Astrocyte (in vitro differentiated cells and primary cell): ENCODE measurements at regions not wholly inside any gene's neighbourhood (a gene's known extent, or its start where the extent isn't known, plus 50 kb on each side); places are given as distances from the start of the nearest gene placed in this dataset.

Experiments
- DNase-seq: peaks from one replicate; pipeline ENCODE4 v3.0.0-alpha.2; 2010; ENCODE audit warnings: low read depth
- FAIRE-seq: peaks from 2 replicates; lab custom pipeline; 2011; peaks lifted over from hg19 to GRCh38; lab: Jason Lieb, UNC
- H2AFZ ChIP-seq: 2 replicates; pipeline ENCODE4 v1.6.0; 2012; ENCODE audit warnings: low read depth, low read length, inconsistent platforms
- H3K27ac ChIP-seq: 2 replicates; pipeline ENCODE4 v1.5.1; 2011; ENCODE audit warnings: low read depth, low read length, inconsistent platforms
- H3K27me3 ChIP-seq: 2 replicates; pipeline ENCODE4 v1.6.0; 2011; ENCODE audit warnings: low read length, inconsistent platforms; ENCODE audit not compliant: insufficient read depth
- H3K36me3 ChIP-seq: 2 replicates; pipeline ENCODE4 v1.5.1; 2011; ENCODE audit warnings: low read length, inconsistent platforms; ENCODE audit not compliant: insufficient read depth
- H3K4me1 ChIP-seq: 2 replicates; pipeline ENCODE4 v1.5.1; 2011; ENCODE audit warnings: low read length, inconsistent platforms; ENCODE audit not compliant: insufficient read depth
- H3K4me2 ChIP-seq: 2 replicates; pipeline ENCODE4 v1.6.0; 2012; ENCODE audit warnings: low read length, inconsistent platforms
- H3K4me3 ChIP-seq: 2 replicates; pipeline ENCODE4 v1.5.1; 2011; ENCODE audit warnings: low read depth, mild to moderate bottlenecking, low read length, inconsistent platforms; ENCODE audit not compliant: insufficient read depth
- H3K79me2 ChIP-seq: 2 replicates; pipeline ENCODE4 v1.6.0; 2012; ENCODE audit warnings: mild to moderate bottlenecking, low read length, inconsistent platforms; ENCODE audit not compliant: insufficient read depth
- H3K9ac ChIP-seq: 2 replicates; pipeline ENCODE4 v1.6.0; 2012; ENCODE audit warnings: mild to moderate bottlenecking, low read length, inconsistent platforms
- H3K9me3 ChIP-seq: 2 replicates; pipeline ENCODE4 v1.5.1; 2012; ENCODE audit warnings: low read depth, mild to moderate bottlenecking, low read length, inconsistent platforms; ENCODE audit not compliant: insufficient read depth
- H4K20me1 ChIP-seq: 2 replicates; pipeline ENCODE4 v1.6.0; 2012; ENCODE audit warnings: low read length, inconsistent platforms; ENCODE audit not compliant: insufficient read depth
- H3K27ac Mint-ChIP-seq: one replicate; pipeline ENCODE4 v1.8.0; 2021; ENCODE audit warnings: mild to moderate bottlenecking, mixed read lengths; ENCODE audit not compliant: unreplicated experiment
- H3K27me3 Mint-ChIP-seq: one replicate; pipeline ENCODE4 v1.8.0; 2021; ENCODE audit warnings: low read depth, mixed read lengths; ENCODE audit not compliant: unreplicated experiment
- H3K36me3 Mint-ChIP-seq: one replicate; pipeline ENCODE4 v1.8.0; 2021; ENCODE audit warnings: low read depth, mixed read lengths; ENCODE audit not compliant: unreplicated experiment
- H3K4me1 Mint-ChIP-seq: one replicate; pipeline ENCODE4 v1.8.0; 2021; ENCODE audit warnings: low read depth, mixed read lengths; ENCODE audit not compliant: unreplicated experiment
- H3K4me3 Mint-ChIP-seq: one replicate; pipeline ENCODE4 v1.8.0; 2021; ENCODE audit warnings: mild to moderate bottlenecking, moderate library complexity, mixed read lengths; ENCODE audit not compliant: unreplicated experiment
- H3K9me3 Mint-ChIP-seq: one replicate; pipeline ENCODE4 v1.8.0; 2021; ENCODE audit warnings: mild to moderate bottlenecking, mixed read lengths; ENCODE audit not compliant: unreplicated experiment
- EZH2 ChIP-seq: IDR thresholded peaks from 2 replicates; pipeline ENCODE4 v1.6.1; 2012; ENCODE audit warnings: mild to moderate bottlenecking, low read length, inconsistent platforms; ENCODE audit not compliant: insufficient read depth
- TF ChIP-seq, protein P1 (sequence below): IDR thresholded peaks from 2 replicates; pipeline ENCODE4 v1.5.1; 2011; ENCODE audit warnings: low read depth, mild to moderate bottlenecking, inconsistent platforms, low read length, moderate library complexity; ENCODE audit not compliant: insufficient read depth

DNA sequence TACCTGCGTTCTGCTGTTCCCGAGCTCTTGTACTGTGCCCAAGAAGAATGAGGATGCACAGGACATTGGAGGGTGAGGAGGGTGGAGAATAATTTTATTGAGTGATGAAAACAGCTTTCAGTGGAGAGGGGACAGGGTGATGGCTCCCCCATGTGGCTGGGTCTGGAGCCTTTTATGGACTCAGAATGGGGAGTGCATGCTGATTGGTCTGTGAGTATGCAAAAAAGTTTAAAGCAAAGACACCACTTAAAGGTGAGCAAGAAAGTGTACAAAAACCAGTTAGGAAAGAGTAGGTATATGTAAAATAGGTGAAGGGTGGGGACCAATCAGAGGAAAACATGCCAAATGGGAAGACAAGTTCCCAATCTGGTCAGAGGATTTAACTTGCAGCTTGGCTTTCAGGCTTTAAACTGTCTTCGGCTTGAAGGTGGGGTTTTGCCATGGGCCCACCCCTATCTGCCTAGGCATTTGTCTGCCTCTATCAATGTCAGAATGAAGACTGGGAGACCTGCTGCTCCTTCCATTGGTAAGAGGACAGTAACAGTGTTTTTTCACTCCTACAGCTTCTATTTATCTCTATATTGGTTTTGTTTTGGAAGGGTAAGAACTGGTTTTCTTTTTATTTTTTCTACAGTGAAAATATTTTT, 118.0 kb upstream of the RAI14 start:
- Histone ChIP-seq H2AFZ (no peak overlapping the region), H3K27me3 (no peaks in the 10 kb centered on the region), H3K4me3 (no peak overlapping the region), H3K4me2 (no peak overlapping the region), H3K27ac (no peak overlapping the region), H3K9me3 (no peaks in the 10 kb centered on the region), H3K79me2 (no peaks in the 10 kb centered on the region), H3K4me1 (peaks cover 29% of the 10 kb centered on the region), H3K9ac (no peak overlapping the region), H4K20me1 (no peaks in the 10 kb centered on the region), H3K36me3 (no peaks in the 10 kb centered on the region)
- FAIRE-seq (no peak), DNase-seq (no peak)
- no peaks in the 10 kb centered on the region for H3K27me3 Mint-ChIP-seq
- no peaks in the 10 kb centered on the region for H3K9me3 Mint-ChIP-seq
- H3K27ac Mint-ChIP-seq, result no peak overlapping the region
- no peaks in the 10 kb centered on the region for H3K36me3 Mint-ChIP-seq
- no peak for TF ChIP-seq EZH2
- TF ChIP-seq, protein P1, sequence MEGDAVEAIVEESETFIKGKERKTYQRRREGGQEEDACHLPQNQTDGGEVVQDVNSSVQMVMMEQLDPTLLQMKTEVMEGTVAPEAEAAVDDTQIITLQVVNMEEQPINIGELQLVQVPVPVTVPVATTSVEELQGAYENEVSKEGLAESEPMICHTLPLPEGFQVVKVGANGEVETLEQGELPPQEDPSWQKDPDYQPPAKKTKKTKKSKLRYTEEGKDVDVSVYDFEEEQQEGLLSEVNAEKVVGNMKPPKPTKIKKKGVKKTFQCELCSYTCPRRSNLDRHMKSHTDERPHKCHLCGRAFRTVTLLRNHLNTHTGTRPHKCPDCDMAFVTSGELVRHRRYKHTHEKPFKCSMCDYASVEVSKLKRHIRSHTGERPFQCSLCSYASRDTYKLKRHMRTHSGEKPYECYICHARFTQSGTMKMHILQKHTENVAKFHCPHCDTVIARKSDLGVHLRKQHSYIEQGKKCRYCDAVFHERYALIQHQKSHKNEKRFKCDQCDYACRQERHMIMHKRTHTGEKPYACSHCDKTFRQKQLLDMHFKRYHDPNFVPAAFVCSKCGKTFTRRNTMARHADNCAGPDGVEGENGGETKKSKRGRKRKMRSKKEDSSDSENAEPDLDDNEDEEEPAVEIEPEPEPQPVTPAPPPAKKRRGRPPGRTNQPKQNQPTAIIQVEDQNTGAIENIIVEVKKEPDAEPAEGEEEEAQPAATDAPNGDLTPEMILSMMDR, result no peak
- H3K4me1 Mint-ChIP-seq, result peaks cover 29% of the 10 kb centered on the region
- no peak overlapping the region for H3K4me3 Mint-ChIP-seq

DNA sequence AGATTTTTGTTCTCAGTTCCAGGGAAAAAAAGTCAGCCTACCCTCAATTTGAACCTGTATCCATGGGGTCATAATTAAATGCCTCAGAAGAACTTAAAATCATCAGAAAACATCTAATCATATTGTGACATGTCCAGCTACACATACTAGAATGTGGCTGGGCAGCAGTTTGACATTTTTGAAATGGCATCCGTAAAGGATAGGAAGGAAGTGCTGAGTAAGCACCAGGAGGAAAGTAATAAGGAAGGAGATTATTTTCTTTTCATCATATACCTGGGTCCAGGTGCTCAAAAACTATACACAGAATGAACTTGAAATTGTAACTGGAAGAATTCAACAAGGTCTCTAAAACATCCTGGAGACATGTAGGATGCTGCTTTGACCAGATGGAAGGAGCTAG, 116.9 kb upstream of the RAI14 start:
- Mint-ChIP-seq H3K27me3 (no peaks in the 10 kb centered on the region), H3K27ac (no peak overlapping the region), H3K4me3 (no peak overlapping the region), H3K9me3 (peaks cover 4% of the 10 kb centered on the region), H3K36me3 (no peaks in the 10 kb centered on the region), H3K4me1 (peaks cover 18% of the 10 kb centered on the region)
- no peak for DNase-seq
- no peaks in the 10 kb centered on the region for H3K27me3 ChIP-seq
- H3K36me3 ChIP-seq, result no peaks in the 10 kb centered on the region
- H3K4me1 ChIP-seq, result peaks cover 19% of the 10 kb centered on the region
- no peak overlapping the region for H3K4me2 ChIP-seq
- H3K9me3 ChIP-seq, result no peaks in the 10 kb centered on the region
- FAIRE-seq, result no peak
- H3K79me2 ChIP-seq, result no peaks in the 10 kb centered on the region
- H3K4me3 ChIP-seq, result no peak overlapping the region
- H2AFZ ChIP-seq, result no peak overlapping the region
- H3K27ac ChIP-seq, result no peak overlapping the region
- TF ChIP-seq, protein P1, result no peak
- no peak for TF ChIP-seq EZH2
- no peak overlapping the region for H3K9ac ChIP-seq
- no peaks in the 10 kb centered on the region for H4K20me1 ChIP-seq

DNA sequence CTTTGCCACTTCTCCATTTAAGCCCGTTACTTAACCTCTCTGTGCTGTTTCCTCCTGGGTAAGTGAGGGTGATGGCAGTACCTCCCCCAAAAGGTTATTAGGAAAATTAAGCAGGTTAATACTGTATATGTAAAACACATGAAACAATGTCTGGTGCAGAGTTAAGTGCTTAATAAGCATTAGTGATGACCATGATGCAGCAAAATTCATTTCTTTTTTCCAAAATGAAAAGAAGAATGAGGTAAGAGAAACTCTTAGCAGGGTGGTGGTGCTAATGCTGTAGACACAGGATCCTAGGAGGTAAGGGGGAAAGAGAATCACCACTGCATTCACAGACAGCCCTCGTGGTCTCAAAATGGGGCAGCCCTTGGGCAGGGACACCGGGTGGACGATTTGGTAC, 115.1 kb upstream of the RAI14 start:
- H3K9me3 ChIP-seq, result no peaks in the 10 kb centered on the region
- H3K27ac ChIP-seq, result no peak overlapping the region
- no peak overlapping the region for H3K9ac ChIP-seq
- H3K27me3 Mint-ChIP-seq, result no peaks in the 10 kb centered on the region
- no peak overlapping the region for H3K4me3 Mint-ChIP-seq
- no peaks in the 10 kb centered on the region for H3K36me3 Mint-ChIP-seq
- no peaks in the 10 kb centered on the region for H3K79me2 ChIP-seq
- no peaks in the 10 kb centered on the region for H3K36me3 ChIP-seq
- H3K27ac Mint-ChIP-seq, result no peak overlapping the region
- peaks cover 2% of the 10 kb centered on the region for H3K4me1 Mint-ChIP-seq
- H3K9me3 Mint-ChIP-seq, result peaks cover 14% of the 10 kb centered on the region
- DNase-seq (no peak), FAIRE-seq (no peak)
- H2AFZ ChIP-seq, result no peak overlapping the region
- H4K20me1 ChIP-seq, result no peaks in the 10 kb centered on the region
- no peaks in the 10 kb centered on the region for H3K27me3 ChIP-seq
- peaks cover 2% of the 10 kb centered on the region for H3K4me1 ChIP-seq
- no peak overlapping the region for H3K4me2 ChIP-seq
- TF ChIP-seq, protein P1, result no peak
- TF ChIP-seq EZH2, result no peak
- no peak overlapping the region for H3K4me3 ChIP-seq
